Activated CD8-positive, alpha-beta T cell treated with anti-CD3 and anti-CD28 coated beads for 36 hours (primary cell): ENCODE measurements at regions not wholly inside any gene's neighbourhood (a gene's known extent, or its start where the extent isn't known, plus 50 kb on each side); places are given as distances from the start of the nearest gene placed in this dataset. TPM values are rescaled to one million over a fixed set of nuclear protein-coding genes. Genes with fewer than 3 reads are reported as not detected.
"Not testable (repeated sequence)": the region's sequence is repeated elsewhere in the genome, so short reads cannot be mapped to it uniquely, and the experiment has no call there.

Source experiments
- ATAC-seq: fragments of 200-7000 bp; cut with Tn5 transposase; one replicate; pipeline ENCODE4 v1.10.0; 2021; ENCODE audit warnings: mild to moderate bottlenecking, moderate library complexity
- CTCF ChIA-PET: fragments of 350-600 bp; sonication (Branson Sonifier 250); formaldehyde crosslinking; loops from one replicate; lab custom pipeline; 2021; ENCODE audit warnings: antibody characterized with exemption; lab: Charles Lee
- POLR2A ChIA-PET: fragments of 350-600 bp; sonication (Branson Sonifier 250); formaldehyde crosslinking; loops from one replicate; lab custom pipeline; 2021; ENCODE audit warnings: antibody characterized with exemption; lab: Charles Lee
- DNase-seq: peaks from one replicate; pipeline ENCODE4 v3.0.0-alpha.2; 2020
- H3K27ac Mint-ChIP-seq: one replicate; pipeline ENCODE4 v1.8.0; 2021; ENCODE audit warnings: mild to moderate bottlenecking, mixed read lengths
- H3K27me3 Mint-ChIP-seq: one replicate; pipeline ENCODE4 v1.8.0; 2021; ENCODE audit warnings: mixed read lengths
- H3K36me3 Mint-ChIP-seq: one replicate; pipeline ENCODE4 v1.8.0; 2021; ENCODE audit warnings: low read depth, mixed read lengths
- H3K4me1 Mint-ChIP-seq: one replicate; pipeline ENCODE4 v1.8.0; 2021; ENCODE audit warnings: low read depth, mixed read lengths
- H3K4me3 Mint-ChIP-seq: one replicate; pipeline ENCODE4 v1.8.0; 2021; ENCODE audit warnings: mild to moderate bottlenecking, moderate library complexity, mixed read lengths
- H3K9me3 Mint-ChIP-seq: one replicate; pipeline ENCODE4 v1.8.0; 2021; ENCODE audit warnings: mixed read lengths
- intact Hi-C: fragments of 100-400 bp; cut with micrococcal nuclease; formaldehyde crosslinking; loops from one replicate; pipeline ENCODE4 v1.10.0; 2022
- microRNA-seq: library from miRNA; unstranded; fragments of <30 nt; microRNA quantifications from one replicate; pipeline ENCODE4 v1.2.0, GENCODE V29; 2022; ENCODE audit warnings: borderline microRNAs expressed, borderline replicate concordance

DNA sequence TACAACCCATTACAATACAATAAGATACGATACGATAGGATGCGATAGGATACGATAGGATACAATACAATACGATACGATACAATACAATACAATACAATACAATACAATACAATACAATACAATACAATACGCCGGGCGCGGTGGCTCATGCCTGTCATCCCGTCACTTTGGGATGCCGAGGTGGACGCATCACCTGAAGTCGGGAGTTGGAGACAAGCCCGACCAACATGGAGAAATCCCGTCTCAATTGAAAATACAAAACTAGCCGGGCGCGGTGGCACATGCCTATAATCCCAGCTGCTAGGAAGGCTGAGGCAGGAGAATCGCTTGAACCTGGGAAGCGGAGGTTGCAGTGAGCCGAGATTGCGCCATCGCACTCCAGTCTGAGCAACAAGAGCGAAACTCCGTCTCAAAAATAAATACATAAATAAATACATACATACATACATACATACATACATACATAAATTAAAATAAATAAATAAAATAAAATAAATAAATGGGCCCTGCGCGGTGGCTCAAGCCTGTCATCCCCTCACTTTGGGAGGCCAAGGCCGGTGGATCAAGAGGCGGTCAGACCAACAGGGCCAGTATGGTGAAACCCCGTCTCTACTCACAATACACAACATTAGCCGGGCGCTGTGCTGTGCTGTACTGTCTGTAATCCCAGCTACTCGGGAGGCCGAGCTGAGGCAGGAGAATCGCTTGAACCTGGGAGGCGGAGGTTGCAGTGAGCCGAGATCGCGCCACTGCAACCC lies 2275.6 kb upstream of the TPTE start:
- CTCF ChIA-PET: not testable (repeated sequence)

GRCh38 chr21:8251701-8252100 lies 2269.7 kb upstream of the TPTE start:
- H3K36me3 Mint-ChIP-seq, H3K27me3 Mint-ChIP-seq, CTCF ChIA-PET, POLR2A ChIA-PET, H3K9me3 Mint-ChIP-seq, H3K4me1 Mint-ChIP-seq, ATAC-seq, H3K27ac Mint-ChIP-seq, H3K4me3 Mint-ChIP-seq, DNase-seq, intact Hi-C loops: not testable (repeated sequence)

More for the DNA sequence above, 2275.6 kb upstream of the TPTE start:
- H3K27ac Mint-ChIP-seq, DNase-seq, POLR2A ChIA-PET, H3K4me1 Mint-ChIP-seq, H3K36me3 Mint-ChIP-seq, H3K4me3 Mint-ChIP-seq, intact Hi-C loops, H3K9me3 Mint-ChIP-seq, H3K27me3 Mint-ChIP-seq: not testable (repeated sequence)
- peak; percentile 76 for ATAC-seq

DNA sequence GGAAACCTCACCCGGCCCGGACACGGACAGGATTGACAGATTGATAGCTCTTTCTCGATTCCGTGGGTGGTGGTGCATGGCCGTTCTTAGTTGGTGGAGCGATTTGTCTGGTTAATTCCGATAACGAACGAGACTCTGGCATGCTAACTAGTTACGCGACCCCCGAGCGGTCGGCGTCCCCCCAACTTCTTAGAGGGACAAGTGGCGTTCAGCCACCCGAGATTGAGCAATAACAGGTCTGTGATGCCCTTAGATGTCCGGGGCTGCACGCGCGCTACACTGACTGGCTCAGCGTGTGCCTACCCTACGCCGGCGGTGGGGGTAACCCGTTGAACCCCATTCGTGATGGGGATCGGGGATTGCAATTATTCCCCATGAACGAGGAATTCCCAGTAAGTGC lies 2266.3 kb upstream of the TPTE start:
- CTCF ChIA-PET, ATAC-seq, intact Hi-C loops: not testable (repeated sequence)

GRCh38 chr21:8257083-8257799 lies 2264.1 kb upstream of the TPTE start:
- H3K9me3 Mint-ChIP-seq, POLR2A ChIA-PET, intact Hi-C loops, H3K4me1 Mint-ChIP-seq, CTCF ChIA-PET, H3K4me3 Mint-ChIP-seq, H3K27me3 Mint-ChIP-seq, H3K36me3 Mint-ChIP-seq, H3K27ac Mint-ChIP-seq, ATAC-seq: not testable (repeated sequence)
- DNase-seq: peak; percentile 13

More for the DNA sequence above, 2266.3 kb upstream of the TPTE start:
- H3K4me1 Mint-ChIP-seq, POLR2A ChIA-PET, H3K4me3 Mint-ChIP-seq, H3K36me3 Mint-ChIP-seq, H3K27me3 Mint-ChIP-seq, H3K27ac Mint-ChIP-seq, H3K9me3 Mint-ChIP-seq: not testable (repeated sequence)
- peak; percentile 1 for DNase-seq

- CTCF ChIA-PET, H3K4me3 Mint-ChIP-seq, DNase-seq, H3K27me3 Mint-ChIP-seq, ATAC-seq, intact Hi-C loops, H3K27ac Mint-ChIP-seq, H3K4me1 Mint-ChIP-seq, POLR2A ChIA-PET, H3K36me3 Mint-ChIP-seq, H3K9me3 Mint-ChIP-seq: not testable (repeated sequence)
Measured at GRCh38 chr21:8260065-8260627, 2261.2 kb upstream of the TPTE start.

Small RNA genes lying in the stretch of these regions (microRNA-seq; reads per million reads assigned to microRNA genes)
- gene MIR3648-1 (not detected), gene MIR3687-1 (not detected), gene MIR6724-1 (not detected), gene MIR6724-2 (not detected)
